IMR-90 (cell line): ENCODE measurements at regions not wholly inside any gene's neighbourhood (a gene's known extent, or its start where the extent isn't known, plus 50 kb on each side); places are given as distances from the start of the nearest gene placed in this dataset.
A peak's percentile ranks its signal among the peaks of the same experiment; 100 is the strongest.

Source experiments
- ATAC-seq: fragments of 200-7000 bp; cut with Tn5 transposase; 2 replicates; pipeline ENCODE4 v1.9.1; 2020; ENCODE audit warnings: low read depth, mild to moderate bottlenecking, moderate library complexity
- BruUV-seq: library from RNA; stranded (reverse); fragments of 400-500 nt; replicated peaks from 2 replicates; lab custom pipeline; 2021; lab: Mats Ljungman, UMichigan
- CTCF ChIA-PET: fragments of 300-600 bp; formaldehyde crosslinking; extraction: SDS; loops from one replicate; lab custom pipeline; 2021; ENCODE audit warnings: antibody characterized with exemption; lab: Yijun Ruan, JAX
- POLR2A ChIA-PET: fragments of 300-600 bp; sonication (Branson Sonifier 250); formaldehyde crosslinking; loops from one replicate; lab custom pipeline; 2022; ENCODE audit warnings: antibody characterized with exemption; ENCODE audit not compliant: unreplicated experiment; lab: Charles Lee
- DNase-seq: peaks from one replicate; pipeline ENCODE4 v3.0.0; 2013
- H2AFZ ChIP-seq: replicated peaks from 2 replicates; pipeline ENCODE3; 2013; ENCODE audit warnings: low read length, mild to moderate bottlenecking; ENCODE audit not compliant: poor library complexity
- H2AK5ac ChIP-seq: 2 replicates; pipeline ENCODE4 v1.6.1; 2013; ENCODE audit warnings: low read depth, low read length, inconsistent platforms
- H2AK9ac ChIP-seq: replicated peaks from 2 replicates; pipeline ENCODE3; 2013; ENCODE audit warnings: mild to moderate bottlenecking, low read depth, low read length, moderate library complexity; ENCODE audit not compliant: poor library complexity
- H2BK120ac ChIP-seq: 2 replicates; pipeline ENCODE4 v1.6.1; 2013; ENCODE audit warnings: low read depth, low read length, inconsistent platforms
- H2BK15ac ChIP-seq: 3 replicates; pipeline ENCODE4 v1.6.1; 2013; ENCODE audit warnings: low read depth, low read length, inconsistent platforms
- H2BK20ac ChIP-seq: 2 replicates; pipeline ENCODE4 v1.6.1; 2013; ENCODE audit warnings: low read depth, mild to moderate bottlenecking, inconsistent platforms, low read length, moderate library complexity
- H2BK5ac ChIP-seq: 2 replicates; pipeline ENCODE4 v1.6.1; 2013; ENCODE audit warnings: mild to moderate bottlenecking, low read depth, low read length, inconsistent platforms; ENCODE audit not compliant: poor library complexity, severe bottlenecking
- H3K14ac ChIP-seq: replicated peaks from 2 replicates; pipeline ENCODE4 v1.6.1; 2013; ENCODE audit warnings: low read depth, low read length, inconsistent platforms
- H3K18ac ChIP-seq: 2 replicates; pipeline ENCODE4 v1.6.1; 2013; ENCODE audit warnings: low read depth, low read length, control low read depth
- H3K23ac ChIP-seq: 2 replicates; pipeline ENCODE4 v1.6.1; 2013; ENCODE audit warnings: low read depth, low read length, inconsistent platforms
- H3K27ac ChIP-seq: 2 replicates; pipeline ENCODE4 v1.5.1; 2013; ENCODE audit warnings: mild to moderate bottlenecking, control low read depth, low read length; ENCODE audit not compliant: insufficient read depth
- H3K27me3 ChIP-seq: 2 replicates; pipeline ENCODE4 v1.6.1; 2013; ENCODE audit warnings: low read length; ENCODE audit not compliant: control insufficient read depth, insufficient read depth
- H3K36me3 ChIP-seq: 2 replicates; pipeline ENCODE4 v1.6.1; 2013; ENCODE audit warnings: low read length, mixed read lengths; ENCODE audit not compliant: control insufficient read depth, insufficient read depth
- H3K4ac ChIP-seq: 2 replicates; pipeline ENCODE4 v1.6.1; 2013; ENCODE audit warnings: low read depth, low read length, inconsistent platforms
- H3K4me1 ChIP-seq: 2 replicates; pipeline ENCODE4 v1.6.1; 2013; ENCODE audit warnings: low read length, mixed read lengths; ENCODE audit not compliant: control insufficient read depth, insufficient read depth
- H3K4me2 ChIP-seq: 2 replicates; pipeline ENCODE4 v1.6.1; 2013; ENCODE audit warnings: low read depth, mild to moderate bottlenecking, control low read depth, low read length, moderate library complexity
- H3K4me3 ChIP-seq: 2 replicates; pipeline ENCODE4 v1.5.1; 2013; ENCODE audit warnings: low read depth, mild to moderate bottlenecking, control low read depth, low read length, moderate library complexity; ENCODE audit not compliant: insufficient read depth
- H3K56ac ChIP-seq: 2 replicates; pipeline ENCODE4 v1.6.1; 2013; ENCODE audit warnings: low read length, inconsistent platforms; ENCODE audit not compliant: insufficient read depth; ENCODE audit errors: extremely low read depth
- H3K79me1 ChIP-seq, 2 experiments: 2 replicates each; pipeline ENCODE4 v1.6.1; 2013; ENCODE audit warnings: low read length in 2 of 2, inconsistent platforms in 1 of 2, low read depth in 1 of 2
- H3K9ac ChIP-seq: 2 replicates; pipeline ENCODE4 v1.6.1; 2013; ENCODE audit warnings: low read depth, low read length, control low read depth
- H3K9me1 ChIP-seq: 2 replicates; pipeline ENCODE4 v1.6.1; 2013; ENCODE audit warnings: low read length, inconsistent platforms; ENCODE audit not compliant: insufficient read depth
- H3K9me3 ChIP-seq: 2 replicates; pipeline ENCODE4 v1.6.1; 2013; ENCODE audit warnings: low read length; ENCODE audit not compliant: control insufficient read depth, insufficient read depth
- H4K20me1 ChIP-seq: 2 replicates; pipeline ENCODE4 v1.6.1; 2013; ENCODE audit warnings: low read length, inconsistent platforms; ENCODE audit not compliant: insufficient read depth
- H4K5ac ChIP-seq: 2 replicates; pipeline ENCODE4 v1.6.1; 2013; ENCODE audit warnings: mild to moderate bottlenecking, low read depth, low read length, control low read depth
- H4K8ac ChIP-seq, 2 experiments: 2 replicates each; pipeline ENCODE4 v1.6.1; 2013; ENCODE audit warnings: low read depth in 2 of 2, low read length in 2 of 2, control low read depth in 1 of 2, inconsistent platforms in 1 of 2
- H4K91ac ChIP-seq: 2 replicates; pipeline ENCODE4 v1.6.1; 2013; ENCODE audit warnings: low read depth, low read length, inconsistent platforms; ENCODE audit not compliant: insufficient read depth
- RAD21 ChIP-seq: IDR thresholded peaks from 2 replicates; pipeline ENCODE4 v1.6.1; 2012; ENCODE audit warnings: low read length, improper control_type of control experiment
- RFX5 ChIP-seq: IDR thresholded peaks from 2 replicates; pipeline ENCODE4 v1.8.0; 2012; ENCODE audit warnings: low read depth, mild to moderate bottlenecking, low read length, moderate library complexity
- SMC3 ChIP-seq: fragments of 150-350 bp; IDR thresholded peaks from 2 replicates; pipeline ENCODE4 v1.6.1; 2016; ENCODE audit warnings: low read depth, mild to moderate bottlenecking, antibody characterized with exemption, low read length, moderate library complexity
- WGBS, 2 experiments: methylation state at CpG; one replicate each; pipeline versions ENCODE4 v1.1.5 to v1.1.7; 2013; ENCODE audit warnings: missing lambda C conversion rate in 2 of 2; ENCODE audit not compliant: insufficient read length in 1 of 2; ENCODE audit errors: extremely low coverage in 2 of 2; 5-methylcytosine and 5-hydroxymethylcytosine counted together
- dilution Hi-C: fragments of 300-500 bp; cut with HindIII; formaldehyde crosslinking; loops from one replicate; pipeline ENCODE4 v1.14.3; 2018; ENCODE audit warnings: low sequenced_read_pairs; ENCODE audit not compliant: unreplicated experiment
- in situ Hi-C: fragments of 300-500 bp; cut with MboI; formaldehyde crosslinking; loops from 3 replicates; pipeline ENCODE4 v1.14.3; 2019; ENCODE audit warnings: low sequenced_read_pairs, inconsistent platforms, mixed read lengths
- intact Hi-C: fragments of 100-400 bp; cut with micrococcal nuclease; formaldehyde crosslinking; loops from 2 replicates; pipeline ENCODE4 v1.10.0; 2022
- TF ChIP-seq, protein P1 (sequence below): conservative IDR thresholded peaks from 2 replicates; pipeline ENCODE4 v1.5.1; 2012; ENCODE audit warnings: mild to moderate bottlenecking, low read depth, low read length, improper control_type of control experiment

DNA sequence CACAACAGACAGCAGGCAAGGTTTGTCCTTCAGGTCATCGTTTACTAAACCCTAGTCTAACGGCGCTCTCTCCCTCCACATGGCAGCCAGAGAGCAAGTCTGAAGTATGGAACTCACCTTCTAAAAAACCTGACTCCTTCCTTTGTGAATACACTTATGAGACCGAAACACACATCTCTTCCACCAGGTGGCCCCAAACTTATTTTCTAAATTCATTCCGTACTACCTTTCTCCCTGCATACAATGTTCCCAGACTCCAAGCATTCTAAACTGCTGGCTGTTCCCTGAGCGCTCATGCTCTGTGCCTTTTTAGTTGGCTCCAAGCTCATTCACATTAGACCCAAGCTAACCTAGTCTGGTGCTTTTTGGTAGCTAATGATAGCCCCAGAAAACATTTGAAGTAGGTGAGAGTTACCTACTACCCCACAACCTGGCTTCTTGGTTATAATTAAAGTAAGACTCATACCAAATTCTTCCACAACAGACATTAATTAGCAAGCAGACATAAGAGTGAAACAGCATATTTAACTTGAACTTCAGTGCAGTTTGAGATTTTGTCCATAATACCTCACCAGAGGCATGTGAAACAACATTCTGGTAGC, 67.6 kb upstream of the DCLK2 start:
- peak; percentile 77 for ATAC-seq
- in situ Hi-C loops = loop anchor here (5.0 to 10.0 kb wide), 3 partner anchors 62 to 234 kb away; no protein-coding TSS in a partner anchor

More for the DNA sequence above, 67.6 kb upstream of the DCLK2 start:
- Histone ChIP-seq H4K20me1 (no peaks in the 10 kb centered on the region), H2BK20ac (peak overlapping the region; percentile 82), H3K4me3 (no peak overlapping the region), H3K14ac (0 out of 2 replicates have a peak overlapping the region, but pooled peaks have one; percentile 58), H4K5ac (peak overlapping the region; percentile 81; the same call in 1 of the 2 replicates), H3K4me1 (peaks cover 12% of the 10 kb centered on the region), H3K4me2 (no peak overlapping the region), H2AK5ac (peak overlapping the region; percentile 94), H2BK120ac (peak overlapping the region; percentile 89), H3K18ac (peak overlapping the region; percentile 63; the same call in 1 of the 2 replicates), H3K27ac (no peak overlapping the region), H3K9me3 (no peaks in the 10 kb centered on the region), H2BK15ac (peak overlapping the region; percentile 66; the same call in 2 of the 3 replicates), H3K56ac (no peak overlapping the region), H2AK9ac (no peak overlapping the region), H3K4ac (peak overlapping the region; percentile 84; the same call in 1 of the 2 replicates), H3K36me3 (no peaks in the 10 kb centered on the region), H2AFZ (peak overlapping the region; percentile 75), H3K9me1 (peaks cover 2% of the 10 kb centered on the region), H4K91ac (peak overlapping the region; percentile 70), H2BK5ac (peak overlapping the region; percentile 25), H4K8ac (peak overlapping the region in 1 of 2 experiments; percentile 86; a peak in 2 of 4 replicates), H3K79me1 (no peaks in the 10 kb centered on the region), H3K23ac (no peak overlapping the region), H3K27me3 (no peaks in the 10 kb centered on the region), H3K9ac (no peak overlapping the region)
- CTCF ChIA-PET = interaction anchor here (0.6 to 3.3 kb wide), 6 partner anchors 30 to 1063 kb away, joined by 3 to 23 read pairs (median 4); no protein-coding TSS in a partner anchor
- intact Hi-C loops = loop anchor here (1.0 to 5.0 kb wide), 2 partner anchors 67 to 199 kb away; partner anchors contain the start of gene DCLK2
- TF ChIP-seq, protein P1, sequence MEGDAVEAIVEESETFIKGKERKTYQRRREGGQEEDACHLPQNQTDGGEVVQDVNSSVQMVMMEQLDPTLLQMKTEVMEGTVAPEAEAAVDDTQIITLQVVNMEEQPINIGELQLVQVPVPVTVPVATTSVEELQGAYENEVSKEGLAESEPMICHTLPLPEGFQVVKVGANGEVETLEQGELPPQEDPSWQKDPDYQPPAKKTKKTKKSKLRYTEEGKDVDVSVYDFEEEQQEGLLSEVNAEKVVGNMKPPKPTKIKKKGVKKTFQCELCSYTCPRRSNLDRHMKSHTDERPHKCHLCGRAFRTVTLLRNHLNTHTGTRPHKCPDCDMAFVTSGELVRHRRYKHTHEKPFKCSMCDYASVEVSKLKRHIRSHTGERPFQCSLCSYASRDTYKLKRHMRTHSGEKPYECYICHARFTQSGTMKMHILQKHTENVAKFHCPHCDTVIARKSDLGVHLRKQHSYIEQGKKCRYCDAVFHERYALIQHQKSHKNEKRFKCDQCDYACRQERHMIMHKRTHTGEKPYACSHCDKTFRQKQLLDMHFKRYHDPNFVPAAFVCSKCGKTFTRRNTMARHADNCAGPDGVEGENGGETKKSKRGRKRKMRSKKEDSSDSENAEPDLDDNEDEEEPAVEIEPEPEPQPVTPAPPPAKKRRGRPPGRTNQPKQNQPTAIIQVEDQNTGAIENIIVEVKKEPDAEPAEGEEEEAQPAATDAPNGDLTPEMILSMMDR = peak; percentile 57
- TF ChIP-seq SMC3 (peak; percentile 66), RAD21 (peak; percentile 66), RFX5 (no peak)
- WGBS, 2 experiments = 25% methylated on average over 1 of the region's 6 CpGs; no CpG with 5 or more reads in 1 of the 2 experiments
- dilution Hi-C loops = no loop called here
- DNase-seq = peak; percentile 72
- BruUV-seq = no TSS peak
- POLR2A ChIA-PET = no interaction called here
